GM12892 (cell line): ENCODE measurements at regions not wholly inside any gene's neighbourhood (a gene's known extent, or its start where the extent isn't known, plus 50 kb on each side); places are given as distances from the start of the nearest gene placed in this dataset.

Experiments
- POLR2A ChIP-seq: IDR thresholded peaks from 2 replicates; pipeline ENCODE4 v1.6.1; 2011; ENCODE audit warnings: low read depth, low read length, control low read depth
- POLR2AphosphoS5 ChIP-seq: IDR thresholded peaks from 2 replicates; pipeline ENCODE4 v1.6.1; 2011; ENCODE audit warnings: low read depth, low read length, control low read depth

DNA sequence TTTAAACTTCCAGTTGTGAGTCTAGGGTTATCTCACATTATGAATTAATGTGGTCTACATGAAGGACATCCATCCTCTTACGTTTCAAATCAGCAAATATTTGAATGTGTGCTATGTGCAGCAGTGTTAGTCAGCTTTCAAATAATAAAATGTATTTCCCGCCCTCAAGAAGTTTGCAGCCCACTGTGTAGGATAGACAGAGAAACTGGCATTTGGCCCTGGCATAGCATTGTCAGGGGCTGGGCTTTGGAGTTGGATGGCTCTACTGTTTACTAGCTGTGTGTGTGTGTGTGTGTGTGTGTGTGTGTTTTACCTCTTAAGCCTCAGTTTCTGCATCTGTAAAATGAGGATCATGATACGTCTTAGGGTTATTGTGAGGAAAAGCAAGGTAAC, 400.5 kb upstream of the C2CD4B start:
- TF ChIP-seq POLR2A (no peak), POLR2AphosphoS5 (no peak)
